ENCODE measurements at regions not wholly inside any gene's neighbourhood (a gene's known extent, or its start where the extent isn't known, plus 50 kb on each side); places are given as distances from the start of the nearest gene placed in this dataset.
"Not testable (repeated sequence)": the region's sequence is repeated elsewhere in the genome, so short reads cannot be mapped to it uniquely, and the experiment has no call there.

GRCh38 chr21:6139331-6139730 is 4382.1 kb upstream of the TPTE start:
- not testable (repeated sequence) for TF ChIP-seq POLR2A, CTCF (IDR thresholded peaks at IDR 0.05)
